GM19035 (cell line): ENCODE measurements at regions not wholly inside any gene's neighbourhood (a gene's known extent, or its start where the extent isn't known, plus 50 kb on each side); places are given as distances from the start of the nearest gene placed in this dataset.

Experiments used
- ATAC-seq: cut with Tn5 transposase; IDR thresholded peaks from one replicate; pipeline ENCODE4 v1.9.1; 2021; ENCODE audit not compliant: unreplicated experiment

- no peak for ATAC-seq
Measured at GRCh38 chr11:37006563-37006962, 408.5 kb upstream of the RAG2 start.

GRCh38 chr11:37002831-37003230 lies 404.8 kb upstream of the RAG2 start:
- ATAC-seq = no peak

- ATAC-seq = no peak
Measured at GRCh38 chr11:36997656-36998055, 399.6 kb upstream of the RAG2 start.

GRCh38 chr11:36996795-36997194 lies 398.8 kb upstream of the RAG2 start:
- no peak for ATAC-seq

- ATAC-seq = no peak
Measured at GRCh38 chr11:36994208-36994607, 396.2 kb upstream of the RAG2 start.

- ATAC-seq = no peak
Measured at GRCh38 chr11:36988556-36988955, 390.5 kb upstream of the RAG2 start.

- ATAC-seq = no peak
Measured at GRCh38 chr11:36985562-36985961, 387.5 kb upstream of the RAG2 start.

GRCh38 chr11:36976741-36977140 lies 378.7 kb upstream of the RAG2 start:
- ATAC-seq = no peak

GRCh38 chr11:36974771-36975170 lies 376.7 kb upstream of the RAG2 start:
- ATAC-seq = no peak

GRCh38 chr11:36953976-36954375 lies 355.9 kb upstream of the RAG2 start:
- no peak for ATAC-seq

GRCh38 chr11:36948460-36949127 lies 350.6 kb upstream of the RAG2 start:
- ATAC-seq = no peak

GRCh38 chr11:36945384-36945783 lies 347.3 kb upstream of the RAG2 start:
- no peak for ATAC-seq

GRCh38 chr11:36933481-36933880 lies 335.4 kb upstream of the RAG2 start:
- ATAC-seq = no peak

- no peak for ATAC-seq
Measured at GRCh38 chr11:36931139-36931538, 333.1 kb upstream of the RAG2 start.

GRCh38 chr11:36930256-36930655 lies 332.2 kb upstream of the RAG2 start:
- ATAC-seq = no peak

GRCh38 chr11:36929401-36929800 lies 331.4 kb upstream of the RAG2 start:
- no peak for ATAC-seq

- ATAC-seq = no peak
Measured at GRCh38 chr11:36928621-36929020, 330.6 kb upstream of the RAG2 start.

- ATAC-seq = no peak
Measured at GRCh38 chr11:36899800-36900199, 301.8 kb upstream of the RAG2 start.

- ATAC-seq = no peak
Measured at GRCh38 chr11:36890841-36891240, 292.8 kb upstream of the RAG2 start.

GRCh38 chr11:36890121-36890679 lies 292.2 kb upstream of the RAG2 start:
- no peak for ATAC-seq

GRCh38 chr11:36885154-36885553 lies 287.1 kb upstream of the RAG2 start:
- ATAC-seq = peak; percentile 54

GRCh38 chr11:36878737-36879136 lies 280.7 kb upstream of the RAG2 start:
- ATAC-seq = no peak

GRCh38 chr11:36877149-36877548 lies 279.1 kb upstream of the RAG2 start:
- ATAC-seq = no peak
